ENCODE measurements at regions not wholly inside any gene's neighbourhood (a gene's known extent, or its start where the extent isn't known, plus 50 kb on each side); places are given as distances from the start of the nearest gene placed in this dataset.
"Not testable (repeated sequence)": the region's sequence is repeated elsewhere in the genome, so short reads cannot be mapped to it uniquely, and the experiment has no call there.

DNA sequence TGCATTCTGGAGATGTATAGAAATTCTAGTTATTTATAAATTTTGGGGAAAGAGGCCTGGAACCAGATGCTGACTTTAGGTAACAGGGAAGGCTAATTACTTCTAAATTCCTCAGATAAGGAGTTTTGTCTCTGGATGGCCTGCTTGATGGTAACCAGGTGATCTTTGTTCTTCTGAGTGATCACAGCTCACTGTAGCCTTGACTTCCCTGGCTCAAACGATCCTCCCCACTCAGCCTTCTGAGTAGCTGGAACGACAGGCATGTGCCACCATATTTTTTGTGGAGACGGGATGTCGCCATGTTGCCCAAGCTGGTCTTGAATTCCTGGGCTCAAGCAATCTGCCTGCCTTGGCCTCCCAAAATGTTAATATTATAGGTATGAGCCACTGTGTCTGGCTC, 54.4 kb upstream of the MSH6 start:
- POLR2A ChIA-PET: no interaction called here
- Mint-ChIP-seq H3K4me3 (ENCODE audit: unreplicated experiment) (no peak overlapping the region), H3K36me3 (ENCODE audit: insufficient read depth, unreplicated experiment) (no peaks in the 10 kb centered on the region), H3K27ac (ENCODE audit: unreplicated experiment) (no peak overlapping the region), H3K4me1 (ENCODE audit: low read depth, unreplicated experiment) (no peaks in the 10 kb centered on the region), H3K27me3 (ENCODE audit: insufficient read depth, unreplicated experiment) (no peaks in the 10 kb centered on the region), H3K9me3 (ENCODE audit: unreplicated experiment) (peaks cover 18% of the 10 kb centered on the region)
- CTCF ChIA-PET: no interaction called here
- H3K27me3 ChIP-seq (replicated peaks; ENCODE audit: control insufficient read depth, insufficient read depth, low read length): no peaks in the 10 kb centered on the region
- TF ChIP-seq, protein P1, sequence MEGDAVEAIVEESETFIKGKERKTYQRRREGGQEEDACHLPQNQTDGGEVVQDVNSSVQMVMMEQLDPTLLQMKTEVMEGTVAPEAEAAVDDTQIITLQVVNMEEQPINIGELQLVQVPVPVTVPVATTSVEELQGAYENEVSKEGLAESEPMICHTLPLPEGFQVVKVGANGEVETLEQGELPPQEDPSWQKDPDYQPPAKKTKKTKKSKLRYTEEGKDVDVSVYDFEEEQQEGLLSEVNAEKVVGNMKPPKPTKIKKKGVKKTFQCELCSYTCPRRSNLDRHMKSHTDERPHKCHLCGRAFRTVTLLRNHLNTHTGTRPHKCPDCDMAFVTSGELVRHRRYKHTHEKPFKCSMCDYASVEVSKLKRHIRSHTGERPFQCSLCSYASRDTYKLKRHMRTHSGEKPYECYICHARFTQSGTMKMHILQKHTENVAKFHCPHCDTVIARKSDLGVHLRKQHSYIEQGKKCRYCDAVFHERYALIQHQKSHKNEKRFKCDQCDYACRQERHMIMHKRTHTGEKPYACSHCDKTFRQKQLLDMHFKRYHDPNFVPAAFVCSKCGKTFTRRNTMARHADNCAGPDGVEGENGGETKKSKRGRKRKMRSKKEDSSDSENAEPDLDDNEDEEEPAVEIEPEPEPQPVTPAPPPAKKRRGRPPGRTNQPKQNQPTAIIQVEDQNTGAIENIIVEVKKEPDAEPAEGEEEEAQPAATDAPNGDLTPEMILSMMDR (IDR thresholded peaks at IDR 0.05; ENCODE audit: insufficient read depth in 1 of 2, low read depth in 1 of 2, low read length in 1 of 2, severe bottlenecking in 1 of 2, unreplicated experiment in 1 of 2): no peak
- no peak for DNase-seq
- H3K9me3 ChIP-seq: peaks cover 14% of the 10 kb centered on the region
- no peak overlapping the region for H3K4me3 ChIP-seq (ENCODE audit: low read depth, low read length)
- no TSS peak for BruUV-seq (replicated peaks)
- no peaks in the 10 kb centered on the region for H3K36me3 ChIP-seq (ENCODE audit: control insufficient read depth, insufficient read depth, low read length)
- intact Hi-C loops (cut with micrococcal nuclease; ENCODE audit: unreplicated experiment): no loop called here
- peaks cover 18% of the 10 kb centered on the region for H3K4me1 ChIP-seq

DNA sequence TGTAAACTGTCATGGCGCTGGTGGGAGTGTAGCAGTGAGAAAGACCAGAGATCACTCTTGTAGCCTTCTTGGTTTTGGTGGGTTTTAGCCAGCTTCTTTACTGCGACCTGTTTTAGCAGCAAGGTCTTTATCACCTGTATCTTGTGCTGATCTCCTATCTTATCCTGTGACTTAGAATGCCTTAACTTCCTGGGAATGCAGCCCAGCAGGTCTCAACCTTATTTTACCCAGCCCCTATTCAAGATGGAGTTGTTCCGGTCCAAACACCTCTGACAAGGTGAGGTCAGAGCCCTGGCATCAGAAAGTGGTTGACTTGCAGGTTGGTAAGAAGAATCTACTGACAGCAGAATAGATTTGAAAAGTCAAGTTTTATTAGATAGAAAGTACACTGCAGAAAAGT, 55.0 kb upstream of the MSH6 start:
- Mint-ChIP-seq H3K27me3 (ENCODE audit: insufficient read depth, unreplicated experiment) (no peaks in the 10 kb centered on the region), H3K4me1 (ENCODE audit: low read depth, unreplicated experiment) (no peaks in the 10 kb centered on the region), H3K9me3 (ENCODE audit: unreplicated experiment) (peaks cover 18% of the 10 kb centered on the region), H3K27ac (ENCODE audit: unreplicated experiment) (no peak overlapping the region), H3K4me3 (ENCODE audit: unreplicated experiment) (no peak overlapping the region), H3K36me3 (ENCODE audit: insufficient read depth, unreplicated experiment) (no peaks in the 10 kb centered on the region)
- BruUV-seq (replicated peaks): no TSS peak
- ChIA-PET POLR2A (no interaction called here), CTCF (no interaction called here)
- Histone ChIP-seq H3K9me3 (peaks cover 14% of the 10 kb centered on the region), H3K36me3 (ENCODE audit: control insufficient read depth, insufficient read depth, low read length) (no peaks in the 10 kb centered on the region), H3K4me3 (ENCODE audit: low read depth, low read length) (no peak overlapping the region), H3K27me3 (replicated peaks; ENCODE audit: control insufficient read depth, insufficient read depth, low read length) (no peaks in the 10 kb centered on the region), H3K4me1 (peaks cover 14% of the 10 kb centered on the region)
- intact Hi-C loops (cut with micrococcal nuclease; ENCODE audit: unreplicated experiment): no loop called here
- DNase-seq: no peak
- TF ChIP-seq, protein P1 (IDR thresholded peaks at IDR 0.05; ENCODE audit: insufficient read depth in 1 of 2, low read depth in 1 of 2, low read length in 1 of 2, severe bottlenecking in 1 of 2, unreplicated experiment in 1 of 2): no peak

DNA sequence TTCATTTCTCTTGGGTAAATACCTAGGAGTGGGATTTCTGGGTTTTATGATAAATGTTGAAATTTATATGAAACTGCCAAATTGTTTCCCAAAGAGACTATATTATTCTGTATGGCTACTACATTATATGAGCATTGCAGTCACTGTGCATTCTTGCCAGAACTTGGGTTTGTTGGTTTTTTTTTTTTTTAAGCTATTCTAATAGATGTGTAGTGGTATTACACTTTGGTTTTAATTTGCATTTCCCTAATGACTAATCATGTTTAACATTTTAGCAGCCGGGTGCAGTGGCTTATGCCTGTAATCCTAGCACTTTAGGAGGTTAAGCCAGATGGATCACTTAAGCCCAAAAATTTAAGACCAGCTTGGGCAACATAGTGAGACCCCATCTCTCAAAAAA, 56.0 kb upstream of the MSH6 start:
- H3K27ac Mint-ChIP-seq (ENCODE audit: unreplicated experiment); DNase-seq; H3K27me3 ChIP-seq (replicated peaks; ENCODE audit: control insufficient read depth, insufficient read depth, low read length); POLR2A ChIA-PET; H3K4me3 Mint-ChIP-seq (ENCODE audit: unreplicated experiment); H3K36me3 Mint-ChIP-seq (ENCODE audit: insufficient read depth, unreplicated experiment); H3K36me3 ChIP-seq (ENCODE audit: control insufficient read depth, insufficient read depth, low read length); CTCF ChIA-PET; H3K4me1 Mint-ChIP-seq (ENCODE audit: low read depth, unreplicated experiment); intact Hi-C loops (cut with micrococcal nuclease; ENCODE audit: unreplicated experiment); BruUV-seq (replicated peaks); H3K4me3 ChIP-seq (ENCODE audit: low read depth, low read length); H3K27me3 Mint-ChIP-seq (ENCODE audit: insufficient read depth, unreplicated experiment): not testable (repeated sequence)
- Histone ChIP-seq H3K4me1 (peaks cover 14% of the 10 kb centered on the region), H3K9me3 (peaks cover 14% of the 10 kb centered on the region)
- H3K9me3 Mint-ChIP-seq (ENCODE audit: unreplicated experiment): peaks cover 18% of the 10 kb centered on the region

DNA sequence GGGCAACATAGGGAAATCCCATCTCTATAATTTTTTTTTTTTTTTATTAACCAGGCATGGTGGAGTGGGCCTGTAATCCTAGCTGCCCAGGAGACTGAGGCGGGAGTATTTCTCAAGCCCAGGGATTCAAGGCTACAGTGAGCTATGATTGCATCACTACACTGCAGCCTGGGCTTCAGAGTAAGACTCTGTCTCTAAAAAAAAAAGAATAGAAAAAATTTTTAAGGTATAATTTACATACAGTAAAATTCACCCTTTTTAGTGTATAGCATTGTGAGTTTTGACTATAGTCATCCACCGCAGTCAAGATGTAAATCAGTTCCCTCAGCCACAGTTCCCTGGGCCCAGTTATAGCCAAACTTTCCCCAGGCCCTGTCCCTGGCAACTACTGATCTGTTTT, 57.1 kb upstream of the MSH6 start:
- TF ChIP-seq, protein P1 (IDR thresholded peaks at IDR 0.05; ENCODE audit: insufficient read depth in 1 of 2, low read depth in 1 of 2, low read length in 1 of 2, severe bottlenecking in 1 of 2, unreplicated experiment in 1 of 2): no peak
- Histone ChIP-seq H3K36me3 (ENCODE audit: control insufficient read depth, insufficient read depth, low read length) (no peaks in the 10 kb centered on the region), H3K4me3 (ENCODE audit: low read depth, low read length) (no peak overlapping the region), H3K27me3 (replicated peaks; ENCODE audit: control insufficient read depth, insufficient read depth, low read length) (no peaks in the 10 kb centered on the region), H3K4me1 (peaks cover 14% of the 10 kb centered on the region), H3K9me3 (peaks cover 14% of the 10 kb centered on the region)
- no peak overlapping the region for H3K27ac Mint-ChIP-seq (ENCODE audit: unreplicated experiment)
- no TSS peak for BruUV-seq (replicated peaks)
- H3K9me3 Mint-ChIP-seq (ENCODE audit: unreplicated experiment): peaks cover 18% of the 10 kb centered on the region
- no peak overlapping the region for H3K4me3 Mint-ChIP-seq (ENCODE audit: unreplicated experiment)
- DNase-seq: no peak
- no peaks in the 10 kb centered on the region for H3K27me3 Mint-ChIP-seq (ENCODE audit: insufficient read depth, unreplicated experiment)
- intact Hi-C loops (cut with micrococcal nuclease; ENCODE audit: unreplicated experiment): no loop called here
- ChIA-PET CTCF (no interaction called here), POLR2A (no interaction called here)
- no peaks in the 10 kb centered on the region for H3K36me3 Mint-ChIP-seq (ENCODE audit: insufficient read depth, unreplicated experiment)
- no peaks in the 10 kb centered on the region for H3K4me1 Mint-ChIP-seq (ENCODE audit: low read depth, unreplicated experiment)
